Stimulated activated naive CD4-positive, alpha-beta T cell treated with Interleukin-2 at 50 U/mL for 16 hours (primary cell): ENCODE measurements at regions not wholly inside any gene's neighbourhood (a gene's known extent, or its start where the extent isn't known, plus 50 kb on each side); places are given as distances from the start of the nearest gene placed in this dataset.

Experiments used
- DNase-seq: peaks from one replicate; lab custom pipeline; 2025; lab: John Stamatoyannopoulos, UW

- no peak for DNase-seq
These were observed 149.2 kb downstream of the INSIG2 start for GRCh38 chr2:118237451-118237850.

GRCh38 chr2:118232796-118233195, 144.5 kb downstream of the INSIG2 start:
- no peak for DNase-seq

GRCh38 chr2:118232391-118232790, 144.1 kb downstream of the INSIG2 start:
- no peak for DNase-seq

- DNase-seq: no peak
These were observed 143.5 kb downstream of the INSIG2 start for GRCh38 chr2:118231759-118232158.

- no peak for DNase-seq
These were observed 139.6 kb downstream of the INSIG2 start for GRCh38 chr2:118227698-118228508.

GRCh38 chr2:118225666-118226065, 137.4 kb downstream of the INSIG2 start:
- no peak for DNase-seq

- no peak for DNase-seq
These were observed 136.6 kb downstream of the INSIG2 start for GRCh38 chr2:118224895-118225311.

- DNase-seq: peak; percentile 26
These were observed 136.0 kb downstream of the INSIG2 start for GRCh38 chr2:118223992-118224894.

GRCh38 chr2:118223511-118223991, 135.3 kb downstream of the INSIG2 start:
- no peak for DNase-seq

- DNase-seq: no peak
These were observed 134.6 kb downstream of the INSIG2 start for GRCh38 chr2:118222672-118223421.

- no peak for DNase-seq
These were observed 134.0 kb downstream of the INSIG2 start for GRCh38 chr2:118222273-118222594.

GRCh38 chr2:118221536-118222272, 133.4 kb downstream of the INSIG2 start:
- DNase-seq: no peak

GRCh38 chr2:118219611-118220010, 131.3 kb downstream of the INSIG2 start:
- DNase-seq: no peak

GRCh38 chr2:118216224-118216623, 128.0 kb downstream of the INSIG2 start:
- no peak for DNase-seq

GRCh38 chr2:118209727-118210126, 121.5 kb downstream of the INSIG2 start:
- DNase-seq: no peak

GRCh38 chr2:118207889-118208288, 119.6 kb downstream of the INSIG2 start:
- no peak for DNase-seq

GRCh38 chr2:118202707-118203303, 114.5 kb downstream of the INSIG2 start:
- peak; percentile 34 for DNase-seq

GRCh38 chr2:118198268-118198667, 110.0 kb downstream of the INSIG2 start:
- DNase-seq: no peak

GRCh38 chr2:118197011-118197675, 108.9 kb downstream of the INSIG2 start:
- no peak for DNase-seq

GRCh38 chr2:118190474-118190873, 102.2 kb downstream of the INSIG2 start:
- DNase-seq: no peak

GRCh38 chr2:118186858-118187254, 98.6 kb downstream of the INSIG2 start:
- DNase-seq: no peak
